H1 (cell line): ENCODE measurements at regions not wholly inside any gene's neighbourhood (a gene's known extent, or its start where the extent isn't known, plus 50 kb on each side); places are given as distances from the start of the nearest gene placed in this dataset.

Experiments
- CTCF ChIP-seq, 3 experiments: IDR thresholded peaks; 1 replicate in 2 of 3; 2 replicates in 1 of 3; pipeline versions ENCODE4 v1.5.1 to v1.6.1; 2011; ENCODE audit warnings: low read length in 3 of 3, mild to moderate bottlenecking in 3 of 3, inconsistent platforms in 2 of 3, low read depth in 1 of 3, moderate library complexity in 1 of 3; ENCODE audit not compliant: insufficient read depth in 1 of 3; ENCODE audit errors: control extremely low read depth in 1 of 3
- EP300 ChIP-seq, 2 experiments: IDR thresholded peaks; 1 replicate in 1 of 2; 2 replicates in 1 of 2; pipeline ENCODE4 v1.6.1; 2011 to 2012; ENCODE audit warnings: low read depth in 2 of 2, low read length in 2 of 2, mild to moderate bottlenecking in 2 of 2, borderline replicate concordance in 1 of 2, inconsistent platforms in 1 of 2, moderate library complexity in 1 of 2
- HDAC6 ChIP-seq: IDR thresholded peaks from one replicate; pipeline ENCODE4 v1.7.1; 2012; ENCODE audit warnings: low read depth, mild to moderate bottlenecking, inconsistent platforms, low read length, moderate library complexity
- RFX5 ChIP-seq: IDR thresholded peaks from 2 replicates; pipeline ENCODE4 v1.6.1; 2011; ENCODE audit warnings: low read depth, low read length, improper control_type of control experiment, borderline replicate concordance
- SP2 ChIP-seq: IDR thresholded peaks from 2 replicates; pipeline ENCODE4 v1.6.1; 2012; ENCODE audit warnings: mild to moderate bottlenecking, low read length, inconsistent platforms
- TBP ChIP-seq: IDR thresholded peaks from 2 replicates; pipeline ENCODE4 v1.6.1; 2011; ENCODE audit warnings: low read depth, low read length, improper control_type of control experiment
- TEAD4 ChIP-seq: IDR thresholded peaks from 2 replicates; pipeline ENCODE4 v1.6.1; 2012; ENCODE audit warnings: low read depth, low read length, inconsistent platforms, mixed read lengths
- ZNF274 ChIP-seq: IDR thresholded peaks from 2 replicates; pipeline ENCODE4 v1.7.0; 2012; ENCODE audit warnings: low read length, borderline replicate concordance; ENCODE audit errors: extremely low read depth

DNA sequence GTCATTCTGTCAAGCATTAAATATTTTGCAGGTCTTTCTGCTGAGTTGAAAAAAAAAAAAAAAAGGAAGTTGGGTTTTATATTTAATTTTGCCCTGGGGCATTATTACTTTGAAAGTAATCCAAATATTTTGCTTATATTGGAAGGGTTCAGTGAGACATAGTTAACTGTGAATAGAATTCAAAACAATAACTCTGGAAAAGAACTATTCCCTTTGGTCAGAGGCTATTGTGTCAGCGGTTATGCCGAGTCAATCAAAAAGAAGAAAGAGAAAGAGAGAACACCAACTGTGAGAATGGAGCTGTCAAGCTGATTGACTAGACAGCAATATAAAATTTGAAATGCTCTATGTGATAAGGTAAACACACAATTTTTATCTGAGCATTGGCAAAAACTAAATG lies 761.7 kb downstream of the ADGRL2 start:
- TF ChIP-seq CTCF (IDR thresholded peaks at IDR 0.05; ENCODE audit: control extremely low read depth in 1 of 3, insufficient read depth in 1 of 3, low read depth in 1 of 3, low read length in 3 of 3): no peak
- TF ChIP-seq HDAC6: no peak
- TF ChIP-seq TBP: no peak
- no peak for TF ChIP-seq ZNF274
- TF ChIP-seq EP300 (IDR thresholded peaks at IDR 0.05; ENCODE audit: borderline replicate concordance in 1 of 2, low read depth in 2 of 2, low read length in 2 of 2): no peak
- TF ChIP-seq SP2: no peak
- TF ChIP-seq RFX5: no peak
- TF ChIP-seq TEAD4: no peak
